GM19397 (cell line): ENCODE measurements at regions not wholly inside any gene's neighbourhood (a gene's known extent, or its start where the extent isn't known, plus 50 kb on each side); places are given as distances from the start of the nearest gene placed in this dataset.

ENCODE experiments used
- ATAC-seq: cut with Tn5 transposase; IDR thresholded peaks from one replicate; pipeline ENCODE4 v1.9.1; 2021; ENCODE audit warnings: mild to moderate bottlenecking, moderate library complexity; ENCODE audit not compliant: unreplicated experiment

GRCh38 chr14:40618225-40618898 is 988.3 kb upstream of the LRFN5 start:
- ATAC-seq = no peak

- ATAC-seq = no peak
These were observed 990.1 kb upstream of the LRFN5 start for GRCh38 chr14:40616579-40616978.

- ATAC-seq = no peak
These were observed 1005.6 kb upstream of the LRFN5 start for GRCh38 chr14:40601063-40601462.

GRCh38 chr14:40599725-40600124 is 1007.0 kb upstream of the LRFN5 start:
- no peak for ATAC-seq

- no peak for ATAC-seq
These were observed 1025.4 kb upstream of the LRFN5 start for GRCh38 chr14:40581264-40581663.

- ATAC-seq = no peak
These were observed 1029.7 kb upstream of the LRFN5 start for GRCh38 chr14:40576880-40577478.

GRCh38 chr14:40574780-40575179 is 1031.9 kb upstream of the LRFN5 start:
- no peak for ATAC-seq

GRCh38 chr14:40525314-40525713 is 1081.4 kb upstream of the LRFN5 start:
- ATAC-seq = no peak

GRCh38 chr14:40523123-40523522 is 1083.6 kb upstream of the LRFN5 start:
- ATAC-seq = no peak

GRCh38 chr14:40494483-40494882 is 1062.2 kb upstream of the FBXO33 start:
- no peak for ATAC-seq

- no peak for ATAC-seq
These were observed 1055.6 kb upstream of the FBXO33 start for GRCh38 chr14:40487824-40488223.

- ATAC-seq = no peak
These were observed 1053.5 kb upstream of the FBXO33 start for GRCh38 chr14:40485688-40486087.

- no peak for ATAC-seq
These were observed 1043.8 kb upstream of the FBXO33 start for GRCh38 chr14:40476005-40476404.

- ATAC-seq = no peak
These were observed 1035.7 kb upstream of the FBXO33 start for GRCh38 chr14:40467969-40468368.

GRCh38 chr14:40464531-40464930 is 1032.3 kb upstream of the FBXO33 start:
- no peak for ATAC-seq

GRCh38 chr14:40463886-40464285 is 1031.7 kb upstream of the FBXO33 start:
- no peak for ATAC-seq

- ATAC-seq = no peak
These were observed 1020.4 kb upstream of the FBXO33 start for GRCh38 chr14:40452674-40453073.

GRCh38 chr14:40447017-40447416 is 1014.8 kb upstream of the FBXO33 start:
- no peak for ATAC-seq

- ATAC-seq = no peak
These were observed 1012.8 kb upstream of the FBXO33 start for GRCh38 chr14:40445020-40445419.

GRCh38 chr14:40436551-40436950 is 1004.3 kb upstream of the FBXO33 start:
- no peak for ATAC-seq

GRCh38 chr14:40417777-40418401 is 985.7 kb upstream of the FBXO33 start:
- ATAC-seq = no peak

- no peak for ATAC-seq
These were observed 984.3 kb upstream of the FBXO33 start for GRCh38 chr14:40416565-40416964.
